Body of pancreas (tissue), 4 donors: ENCODE measurements at regions not wholly inside any gene's neighbourhood (a gene's known extent, or its start where the extent isn't known, plus 50 kb on each side); places are given as distances from the start of the nearest gene placed in this dataset.

ENCODE experiments used
- ATAC-seq: fragments of 150-250 bp; one replicate; pipeline ENCODE4 v1.9.1; 2016
- DNase-seq, 4 donors: peaks; one replicate each; pipeline ENCODE4 v3.0.0-alpha.2; 2019
- H3K27ac ChIP-seq, 4 donors: fragments of 200-600 bp; sonication (generic); 1 replicate in 3 of 4; 2 replicates in 1 of 4; pipeline versions ENCODE4 v1.5.1 to v1.6.1; 2016 to 2019; ENCODE audit warnings: mild to moderate bottlenecking in 1 of 4, mixed read lengths in 1 of 4, moderate library complexity in 1 of 4
- H3K27me3 ChIP-seq, 2 donors: fragments of 200-600 bp; sonication (generic); one replicate each; pipeline ENCODE4 v1.6.0; 2016; ENCODE audit warnings: mild to moderate bottlenecking in 1 of 2
- H3K36me3 ChIP-seq, 2 donors: fragments of 200-600 bp; sonication (generic); replicated peaks in 1 of 2; 2 replicates each; pipeline ENCODE4 v1.5.1; 2016; ENCODE audit warnings: low read depth in 2 of 2; ENCODE audit not compliant: insufficient read depth in 1 of 2
- H3K4me1 ChIP-seq: fragments of 200-600 bp; sonication (generic); one replicate; pipeline ENCODE4 v1.6.0; 2016
- H3K4me3 ChIP-seq, 2 donors: fragments of 200-600 bp; sonication (generic); 1 replicate in 1 of 2; 2 replicates in 1 of 2; pipeline ENCODE4 v1.5.1; 2016 to 2019
- H3K9me3 ChIP-seq, 3 donors: fragments of 200-600 bp; sonication (generic); 1 replicate in 2 of 3; 2 replicates in 1 of 3; pipeline ENCODE4 v1.5.1; 2016
- POLR2A ChIP-seq, 3 donors: fragments of 450-650 bp; IDR thresholded peaks; one replicate each; pipeline ENCODE4 v1.6.1; 2016; ENCODE audit warnings: antibody characterized with exemption in 3 of 3, mild to moderate bottlenecking in 2 of 3
- WGBS, 2 donors: methylation state at CpG; one replicate each; pipeline ENCODE4 v1.1.5; 2017; 5-methylcytosine and 5-hydroxymethylcytosine counted together
- intact Hi-C: fragments of 100-400 bp; cut with DNase I; formaldehyde crosslinking; loops from one replicate; pipeline ENCODE4 v1.15.1; 2023
- TF ChIP-seq, protein P1 (sequence below), 7 experiments: fragments of 450-650 bp in 4 of 7; fragments of 200-600 bp in 3 of 7; sonication (generic) in 3 of 7; IDR thresholded peaks; one replicate each; pipeline ENCODE4 v1.5.1; 2016 to 2019; ENCODE audit warnings: antibody characterized with exemption in 7 of 7

DNA sequence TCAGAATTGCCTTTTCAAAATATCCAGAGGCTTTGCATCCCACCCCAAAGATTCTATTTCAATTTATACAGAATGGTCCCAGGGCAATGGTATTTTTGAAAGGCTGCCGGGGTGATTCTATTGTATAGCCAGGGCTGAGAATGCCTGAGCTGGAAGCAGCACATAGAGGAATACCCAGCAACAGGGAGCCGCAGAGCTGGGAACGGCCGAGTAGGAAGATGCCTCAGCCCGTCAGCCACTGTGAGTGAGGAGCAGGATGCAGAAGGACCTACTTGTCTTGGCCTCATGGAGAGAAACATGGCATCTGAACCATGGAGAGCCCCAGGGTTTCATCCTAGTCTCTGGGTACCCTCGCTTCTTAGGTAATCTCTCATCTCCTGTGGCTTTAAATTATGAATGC is 170.8 kb upstream of the FHL2 start:
- H3K36me3 ChIP-seq, result no peaks in the 10 kb centered on the region
- 79 to 88% methylated on average over 6 of the region's 6 CpGs for WGBS, 2 donors
- DNase-seq, result no peak
- ATAC-seq, result no peak
- no peaks in the 10 kb centered on the region for H3K27me3 ChIP-seq
- H3K27ac ChIP-seq, result no peak overlapping the region
- H3K4me3 ChIP-seq, result no peak overlapping the region
- H3K4me1 ChIP-seq, result no peaks in the 10 kb centered on the region
- intact Hi-C loops, result no loop called here
- no peak for TF ChIP-seq POLR2A (IDR thresholded peaks at IDR 0.05)
- TF ChIP-seq, protein P1, sequence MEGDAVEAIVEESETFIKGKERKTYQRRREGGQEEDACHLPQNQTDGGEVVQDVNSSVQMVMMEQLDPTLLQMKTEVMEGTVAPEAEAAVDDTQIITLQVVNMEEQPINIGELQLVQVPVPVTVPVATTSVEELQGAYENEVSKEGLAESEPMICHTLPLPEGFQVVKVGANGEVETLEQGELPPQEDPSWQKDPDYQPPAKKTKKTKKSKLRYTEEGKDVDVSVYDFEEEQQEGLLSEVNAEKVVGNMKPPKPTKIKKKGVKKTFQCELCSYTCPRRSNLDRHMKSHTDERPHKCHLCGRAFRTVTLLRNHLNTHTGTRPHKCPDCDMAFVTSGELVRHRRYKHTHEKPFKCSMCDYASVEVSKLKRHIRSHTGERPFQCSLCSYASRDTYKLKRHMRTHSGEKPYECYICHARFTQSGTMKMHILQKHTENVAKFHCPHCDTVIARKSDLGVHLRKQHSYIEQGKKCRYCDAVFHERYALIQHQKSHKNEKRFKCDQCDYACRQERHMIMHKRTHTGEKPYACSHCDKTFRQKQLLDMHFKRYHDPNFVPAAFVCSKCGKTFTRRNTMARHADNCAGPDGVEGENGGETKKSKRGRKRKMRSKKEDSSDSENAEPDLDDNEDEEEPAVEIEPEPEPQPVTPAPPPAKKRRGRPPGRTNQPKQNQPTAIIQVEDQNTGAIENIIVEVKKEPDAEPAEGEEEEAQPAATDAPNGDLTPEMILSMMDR (IDR thresholded peaks at IDR 0.05), result no peak
- no peaks in the 10 kb centered on the region for H3K9me3 ChIP-seq

DNA sequence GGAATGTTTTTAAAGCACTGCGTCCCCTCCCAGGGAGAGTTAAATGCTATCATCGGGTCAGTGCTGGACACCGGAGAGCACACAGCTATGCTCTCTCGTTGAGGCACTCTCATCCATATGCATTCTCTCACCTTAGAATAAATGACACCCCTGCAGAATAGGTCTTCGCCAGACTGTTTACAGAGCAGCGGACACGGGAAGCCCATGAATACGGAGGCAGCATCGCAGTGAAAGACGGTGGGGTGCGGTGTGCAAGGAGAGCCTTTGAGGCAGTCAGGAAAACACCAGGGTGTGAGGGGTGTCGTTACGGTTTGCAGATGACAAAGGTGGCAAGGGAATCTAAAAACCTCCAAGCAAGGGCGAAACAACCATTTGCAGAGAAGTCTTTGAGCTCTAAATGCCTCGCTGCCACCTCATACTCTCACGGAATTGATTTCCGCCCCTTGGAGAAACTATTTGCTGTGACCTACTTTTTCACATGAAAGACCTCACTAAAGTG is 169.2 kb upstream of the FHL2 start:
- H3K4me3 ChIP-seq, result no peak overlapping the region
- no peaks in the 10 kb centered on the region for H3K36me3 ChIP-seq
- WGBS, 2 donors, result 25 to 28% methylated on average over 17 of the region's 17 CpGs
- intact Hi-C loops, result no loop called here
- TF ChIP-seq, protein P1 (IDR thresholded peaks at IDR 0.05), result no peak
- TF ChIP-seq POLR2A (IDR thresholded peaks at IDR 0.05), result no peak
- DNase-seq, result no peak
- H3K27me3 ChIP-seq, result no peaks in the 10 kb centered on the region
- no peak overlapping the region for H3K27ac ChIP-seq
- H3K9me3 ChIP-seq, result no peaks in the 10 kb centered on the region
- no peaks in the 10 kb centered on the region for H3K4me1 ChIP-seq
- no peak for ATAC-seq

DNA sequence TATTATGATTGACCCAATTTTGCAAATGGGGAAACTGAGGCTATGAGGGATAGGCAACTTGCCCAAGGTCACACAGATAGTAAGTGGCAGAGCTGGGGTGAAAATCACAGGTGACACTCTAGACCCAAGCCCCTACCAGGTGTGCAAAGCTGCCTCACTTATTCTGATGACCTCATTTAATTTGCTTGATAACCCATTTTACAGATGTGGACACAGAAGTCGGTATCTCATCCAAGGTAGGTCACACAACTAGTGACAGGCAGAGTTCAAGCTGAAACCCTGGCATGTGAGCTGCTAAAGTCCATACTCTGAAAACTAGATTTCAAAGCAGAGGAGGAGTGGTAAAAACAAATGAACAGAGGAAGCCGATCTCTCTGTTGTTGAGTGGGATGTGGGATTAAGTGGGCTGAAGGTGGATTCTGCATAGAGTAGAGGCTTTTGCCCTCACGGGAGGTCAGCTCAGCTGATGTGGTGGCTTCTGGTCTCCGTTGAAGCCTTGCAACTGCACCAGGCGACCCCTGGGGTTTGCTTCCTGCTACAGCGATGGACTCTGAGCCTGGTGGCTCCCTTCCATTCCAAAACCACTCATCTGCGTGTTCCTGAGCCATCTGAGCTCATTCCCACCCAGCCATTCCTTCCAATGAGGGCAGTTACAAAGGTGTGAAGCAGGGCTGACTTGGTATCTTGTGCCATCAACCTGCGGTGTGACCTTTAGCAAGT is 164.3 kb upstream of the FHL2 start:
- intact Hi-C loops, result no loop called here
- TF ChIP-seq POLR2A (IDR thresholded peaks at IDR 0.05), result no peak
- TF ChIP-seq, protein P1 (IDR thresholded peaks at IDR 0.05), result no peak
- 64 to 68% methylated on average over 8 of the region's 8 CpGs for WGBS, 2 donors

DNA sequence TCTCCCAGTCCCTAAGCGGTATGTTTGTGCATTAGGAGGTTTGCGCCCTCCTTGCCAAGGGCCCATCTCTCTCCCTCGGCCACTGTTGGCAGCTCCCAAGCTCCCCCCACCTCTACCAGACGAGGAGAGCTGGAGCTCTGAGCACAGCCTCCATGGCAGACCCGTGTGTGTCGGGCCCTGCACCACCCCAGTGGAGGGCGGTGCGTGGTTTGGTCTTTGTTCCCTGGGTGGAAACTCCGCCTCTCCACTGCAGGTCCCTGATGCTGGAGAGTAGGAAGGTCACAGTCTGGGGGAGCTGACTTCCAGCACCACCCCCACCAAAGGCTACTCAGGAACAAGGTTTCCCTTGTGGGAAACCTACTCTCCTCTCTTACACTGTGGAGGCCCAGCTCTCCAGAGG is 162.6 kb upstream of the FHL2 start:
- H3K9me3 ChIP-seq, result no peaks in the 10 kb centered on the region
- no peaks in the 10 kb centered on the region for H3K27me3 ChIP-seq
- ATAC-seq (no peak), DNase-seq (no peak)
- intact Hi-C loops, result no loop called here
- H3K27ac ChIP-seq, result no peak overlapping the region
- H3K36me3 ChIP-seq, result no peaks in the 10 kb centered on the region
- TF ChIP-seq, protein P1 (IDR thresholded peaks at IDR 0.05), result no peak
- TF ChIP-seq POLR2A (IDR thresholded peaks at IDR 0.05), result no peak
- H3K4me1 ChIP-seq, result no peaks in the 10 kb centered on the region
- no peak overlapping the region for H3K4me3 ChIP-seq
- 79 to 96% methylated on average over 5 to 9 of the region's 9 CpGs for WGBS, 2 donors

More for the DNA sequence above, 164.3 kb upstream of the FHL2 start:
- no peaks in the 10 kb centered on the region for H3K9me3 ChIP-seq
- no peak overlapping the region for H3K27ac ChIP-seq
- no peaks in the 10 kb centered on the region for H3K36me3 ChIP-seq
- no peaks in the 10 kb centered on the region for H3K27me3 ChIP-seq
- no peak overlapping the region for H3K4me3 ChIP-seq
- DNase-seq, result no peak
- H3K4me1 ChIP-seq, result no peaks in the 10 kb centered on the region
- no peak for ATAC-seq

DNA sequence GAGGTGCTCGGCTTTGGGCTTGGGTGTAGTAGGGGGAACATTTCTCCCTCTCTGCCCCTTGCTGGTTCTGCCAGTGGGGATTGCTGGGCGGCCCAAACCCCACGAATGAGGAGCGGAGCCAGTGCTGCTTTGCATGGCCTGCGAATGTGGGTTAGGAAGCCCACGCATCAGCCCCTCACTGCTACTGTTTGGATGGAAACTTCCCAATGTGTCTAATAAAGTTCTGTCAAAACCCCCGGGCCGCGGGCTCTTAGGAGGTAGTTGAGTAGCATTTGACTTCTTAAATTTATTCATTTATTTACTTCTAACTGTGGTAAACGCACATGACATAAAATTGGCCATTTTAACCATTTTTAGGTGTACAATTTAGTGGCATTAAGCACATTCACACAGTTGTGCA is 161.3 kb upstream of the FHL2 start:
- TF ChIP-seq, protein P1 (IDR thresholded peaks at IDR 0.05), result no peak
- no peak for TF ChIP-seq POLR2A (IDR thresholded peaks at IDR 0.05)
- ATAC-seq (no peak), DNase-seq (no peak)
- no peaks in the 10 kb centered on the region for H3K9me3 ChIP-seq
- H3K27me3 ChIP-seq, result no peaks in the 10 kb centered on the region
- H3K4me1 ChIP-seq, result no peaks in the 10 kb centered on the region
- H3K27ac ChIP-seq, result no peak overlapping the region
- intact Hi-C loops, result no loop called here
- WGBS, 2 donors, result 61 to 73% methylated on average over 8 to 10 of the region's 10 CpGs
- H3K4me3 ChIP-seq, result no peak overlapping the region
- H3K36me3 ChIP-seq, result no peaks in the 10 kb centered on the region
